A172 (cell line): ENCODE measurements at regions not wholly inside any gene's neighbourhood (a gene's known extent, or its start where the extent isn't known, plus 50 kb on each side); places are given as distances from the start of the nearest gene placed in this dataset.
A peak's percentile ranks its signal among the peaks of the same experiment; 100 is the strongest.

ENCODE experiments used
- DNase-seq: peaks from one replicate; pipeline ENCODE4 v3.0.0-alpha.2; 2015; ENCODE audit warnings: low spot score

DNA sequence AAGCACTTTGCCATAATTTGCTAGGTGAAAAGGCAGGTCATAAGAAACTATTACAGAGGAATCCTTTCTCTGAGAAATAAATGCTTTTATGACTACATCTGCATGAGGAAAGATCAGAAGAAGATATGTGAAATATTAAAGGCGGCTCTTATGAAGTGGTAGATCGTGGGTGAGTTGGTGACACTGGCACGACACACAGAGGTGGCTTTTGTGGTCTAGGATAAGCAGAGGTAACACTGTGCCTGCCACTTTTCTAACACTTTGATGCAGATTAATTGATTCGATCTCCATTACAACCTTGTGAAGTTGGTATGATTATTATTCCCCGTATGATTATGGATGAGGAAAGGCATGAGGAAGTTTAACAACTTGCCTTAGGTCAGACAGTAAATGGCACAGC, 60.0 kb upstream of the ELK3 start:
- DNase-seq, result no peak

GRCh38 chr12:96136161-96136560, 58.0 kb upstream of the ELK3 start:
- peak; percentile 63 for DNase-seq

- peak; percentile 14 for DNase-seq
Measured at GRCh38 chr12:96136725-96137378, 57.3 kb upstream of the ELK3 start.

GRCh38 chr12:96140174-96140573, 54.0 kb upstream of the ELK3 start:
- DNase-seq, result peak; percentile 56

DNA sequence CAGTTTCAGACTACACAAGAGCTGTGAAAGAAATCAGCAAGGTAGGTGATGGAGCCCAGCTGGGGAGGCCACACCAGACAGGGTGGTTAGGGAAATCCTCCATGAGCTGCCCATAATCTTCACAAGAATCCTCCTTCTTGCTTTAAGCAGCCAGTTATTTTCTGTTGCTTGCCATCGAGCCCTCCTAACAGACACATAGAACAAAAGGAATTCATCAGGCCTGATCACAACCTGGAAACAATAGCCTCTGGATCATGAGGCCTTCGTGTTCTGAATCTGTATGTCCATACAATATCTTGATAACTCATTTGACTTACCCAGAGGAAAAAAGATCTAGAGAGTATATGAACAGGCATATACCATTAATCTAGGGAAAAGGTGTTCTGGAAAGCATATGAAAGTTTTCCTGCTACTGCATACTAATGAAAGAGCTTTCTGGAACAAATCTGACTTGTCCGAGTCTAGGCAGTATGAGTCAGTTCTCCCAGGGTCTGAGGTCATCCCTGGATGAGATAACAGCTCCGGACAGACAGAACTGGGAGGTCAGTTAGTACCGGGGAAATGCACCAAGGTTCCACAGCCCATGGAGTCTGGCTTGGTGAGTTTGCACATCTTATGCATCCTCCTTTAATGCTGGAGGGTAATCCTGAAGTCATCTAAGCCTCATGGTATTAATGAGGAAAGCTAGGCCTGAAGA, 52.8 kb upstream of the ELK3 start:
- peak; percentile 55 for DNase-seq

DNA sequence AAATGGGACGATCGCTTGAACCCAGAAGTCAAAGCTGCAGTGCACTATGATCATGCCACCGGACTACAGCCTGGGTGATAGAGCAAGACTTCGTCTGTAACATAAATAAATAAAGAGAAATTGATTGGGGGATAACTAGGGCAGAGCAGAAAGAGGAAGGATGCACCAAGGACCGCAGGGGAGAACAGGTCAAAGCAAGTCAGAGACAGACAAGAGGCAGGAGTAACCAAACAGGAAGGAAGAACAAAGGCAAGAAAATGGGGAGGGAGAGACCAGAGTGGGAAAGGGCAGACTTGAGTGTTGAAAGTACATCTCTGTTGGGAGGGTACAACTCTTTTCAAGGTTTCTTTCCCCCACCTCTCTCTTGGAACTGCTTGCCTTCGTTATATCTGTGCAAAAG, 50.8 kb upstream of the ELK3 start:
- DNase-seq, result no peak

DNA sequence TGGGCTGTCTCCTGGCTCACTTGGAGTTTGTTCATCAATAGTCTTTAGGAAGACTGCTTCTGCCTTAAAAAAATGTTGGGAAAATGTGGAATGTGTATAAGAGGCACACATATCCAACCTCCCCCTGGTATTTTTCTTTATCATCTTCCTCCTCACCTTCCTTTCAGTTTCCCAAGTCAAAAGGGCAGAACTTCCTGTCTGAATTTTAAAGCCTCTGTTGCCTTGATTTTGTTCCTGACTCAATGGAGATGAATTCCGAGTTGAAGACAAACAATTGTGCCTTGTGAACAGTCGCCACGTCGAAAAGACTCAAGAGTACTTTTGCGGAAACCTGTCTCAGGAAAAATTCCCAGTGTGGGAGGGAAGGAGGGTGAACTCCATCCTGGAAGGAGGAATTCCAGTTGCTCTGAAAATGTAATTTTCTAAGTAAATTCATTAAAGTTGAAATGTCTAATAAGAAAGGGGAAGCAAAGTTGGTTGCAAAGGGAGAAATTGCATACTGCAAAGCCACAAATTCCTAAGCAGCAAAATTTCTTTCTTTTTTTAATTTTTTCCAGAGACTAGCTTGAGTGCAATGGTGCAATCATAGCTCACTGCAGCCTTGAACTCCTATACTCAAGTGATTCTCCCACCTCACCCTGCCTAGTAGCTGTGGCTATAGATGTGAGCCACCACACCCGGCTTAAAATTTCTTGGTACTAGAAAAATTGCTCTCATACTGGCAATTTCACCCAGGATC, 50.2 kb upstream of the ELK3 start:
- DNase-seq, result no peak
